Omental fat pad (tissue), 3 donors: ENCODE measurements at regions not wholly inside any gene's neighbourhood (a gene's known extent, or its start where the extent isn't known, plus 50 kb on each side); places are given as distances from the start of the nearest gene placed in this dataset.

Source experiments
- ATAC-seq: fragments of 150-250 bp; one replicate; pipeline ENCODE4 v1.9.1; 2016; ENCODE audit warnings: mild to moderate bottlenecking, moderate library complexity; ENCODE audit not compliant: low FRiP score
- DNase-seq: peaks from one replicate; pipeline ENCODE4 v3.0.0-alpha.2; 2019; ENCODE audit warnings: low spot score
- CTCF ChIP-seq, 3 donors: fragments of 450-650 bp; IDR thresholded peaks; one replicate each; pipeline ENCODE4 v1.5.1; 2016 to 2017; ENCODE audit warnings: antibody characterized with exemption in 3 of 3, mild to moderate bottlenecking in 3 of 3, moderate library complexity in 2 of 3

GRCh38 chr15:96002890-96003859, 327.3 kb upstream of the NR2F2 start:
- no peak for ATAC-seq
- TF ChIP-seq CTCF (IDR thresholded peaks at IDR 0.05) = no peak
- DNase-seq = no peak

- TF ChIP-seq CTCF (IDR thresholded peaks at IDR 0.05) = no peak
- DNase-seq (no peak), ATAC-seq (no peak)
These were observed 324.6 kb upstream of the NR2F2 start for GRCh38 chr15:96005906-96006305.

DNA sequence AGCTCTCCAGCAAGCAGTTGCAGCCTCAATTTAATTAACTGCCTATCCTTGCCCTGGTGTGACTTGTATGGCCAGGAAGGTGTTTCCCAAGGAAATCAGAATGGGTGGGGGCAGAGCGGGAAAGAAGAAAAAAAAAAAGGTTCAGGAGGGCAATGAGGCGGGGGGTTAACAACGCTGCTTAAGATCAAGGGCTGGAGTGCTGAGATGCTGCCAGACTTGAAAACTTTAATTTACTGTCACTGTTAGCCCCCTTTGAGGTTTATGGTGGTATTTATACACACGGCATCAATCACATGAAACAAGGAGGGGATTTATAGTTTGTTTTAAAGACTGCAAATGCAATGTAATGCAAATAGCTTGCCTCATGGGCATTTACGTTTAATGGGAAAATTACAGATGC, 319.4 kb upstream of the NR2F2 start:
- DNase-seq (no peak), ATAC-seq (no peak)
- no peak for TF ChIP-seq CTCF (IDR thresholded peaks at IDR 0.05)

DNA sequence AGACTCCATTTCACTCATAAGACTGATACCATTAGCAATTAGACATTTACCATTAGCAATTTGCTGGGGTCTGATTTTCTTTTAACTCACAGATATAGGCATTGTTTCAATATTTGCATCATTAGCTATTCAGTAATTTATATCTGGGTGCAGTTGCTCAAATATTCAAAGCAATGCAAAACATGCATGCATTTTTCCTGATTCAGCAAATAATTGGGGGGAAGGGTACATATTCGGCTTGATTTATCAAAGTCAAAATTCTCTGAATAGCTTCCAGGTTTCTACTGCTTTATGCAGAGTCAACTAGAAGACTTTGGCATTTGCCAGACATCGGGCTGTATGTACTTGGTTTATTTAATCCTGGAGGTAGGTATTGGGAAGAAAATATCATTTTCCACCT, 315.6 kb upstream of the NR2F2 start:
- DNase-seq (no peak), ATAC-seq (no peak)
- no peak for TF ChIP-seq CTCF (IDR thresholded peaks at IDR 0.05)

GRCh38 chr15:96019114-96019513, 311.4 kb upstream of the NR2F2 start:
- ATAC-seq (no peak), DNase-seq (no peak)
- TF ChIP-seq CTCF (IDR thresholded peaks at IDR 0.05) = no peak

DNA sequence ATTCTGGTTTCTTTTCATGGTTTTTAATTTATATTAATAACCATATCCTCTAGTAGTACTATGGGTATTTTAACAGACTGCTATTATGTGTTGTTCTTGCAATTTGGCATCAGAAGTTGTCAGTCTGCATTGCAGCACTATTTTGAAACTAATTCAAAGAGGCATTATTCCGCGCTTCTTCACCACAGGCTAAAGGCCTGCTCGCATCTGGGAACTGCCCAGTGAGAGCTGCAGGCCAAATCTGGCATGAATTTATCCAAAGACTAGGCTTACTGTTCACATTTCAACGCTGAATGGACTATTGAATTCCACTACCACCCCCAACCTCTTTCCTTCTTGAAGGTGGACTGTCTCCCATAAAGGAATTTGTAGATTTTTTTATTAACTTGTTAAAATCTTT, 310.4 kb upstream of the NR2F2 start:
- no peak for TF ChIP-seq CTCF (IDR thresholded peaks at IDR 0.05)
- DNase-seq (no peak), ATAC-seq (no peak)

DNA sequence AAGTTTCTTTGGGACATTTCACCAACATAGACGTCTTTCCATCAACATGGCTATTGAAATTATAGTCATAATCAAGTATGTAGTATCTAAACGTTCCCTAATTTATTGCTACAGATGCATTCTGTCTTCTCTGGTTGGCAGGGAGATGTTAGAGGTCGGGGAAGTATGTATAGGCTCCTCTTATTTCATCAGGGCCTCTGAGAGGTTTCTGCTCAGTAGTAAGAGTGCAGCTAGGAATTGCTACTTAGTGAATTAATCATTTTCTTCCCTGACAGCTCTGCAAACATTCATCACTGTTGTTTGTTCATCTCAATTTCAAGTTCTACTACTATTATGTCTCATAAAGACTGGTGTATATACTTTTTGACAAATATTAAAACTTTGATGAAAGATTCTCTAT, 309.7 kb upstream of the NR2F2 start:
- no peak for TF ChIP-seq CTCF (IDR thresholded peaks at IDR 0.05)
- no peak for ATAC-seq
- DNase-seq = no peak
